GM12872 (cell line): ENCODE measurements at regions not wholly inside any gene's neighbourhood (a gene's known extent, or its start where the extent isn't known, plus 50 kb on each side); places are given as distances from the start of the nearest gene placed in this dataset.

Experiments used
- CTCF ChIP-seq: IDR thresholded peaks from 3 replicates; pipeline ENCODE4 v1.5.1; 2011; ENCODE audit warnings: low read depth, mild to moderate bottlenecking, low read length, moderate library complexity; ENCODE audit not compliant: insufficient read depth

- TF ChIP-seq CTCF, result no peak
Observed at GRCh38 chr5:57362951-57363350, 119.7 kb downstream of the ACTBL2 start.

GRCh38 chr5:57360871-57361270 lies 121.7 kb downstream of the ACTBL2 start:
- TF ChIP-seq CTCF, result no peak

GRCh38 chr5:57358796-57359592 lies 123.6 kb downstream of the ACTBL2 start:
- no peak for TF ChIP-seq CTCF

GRCh38 chr5:57349214-57349613 lies 133.4 kb downstream of the ACTBL2 start:
- TF ChIP-seq CTCF, result no peak

DNA sequence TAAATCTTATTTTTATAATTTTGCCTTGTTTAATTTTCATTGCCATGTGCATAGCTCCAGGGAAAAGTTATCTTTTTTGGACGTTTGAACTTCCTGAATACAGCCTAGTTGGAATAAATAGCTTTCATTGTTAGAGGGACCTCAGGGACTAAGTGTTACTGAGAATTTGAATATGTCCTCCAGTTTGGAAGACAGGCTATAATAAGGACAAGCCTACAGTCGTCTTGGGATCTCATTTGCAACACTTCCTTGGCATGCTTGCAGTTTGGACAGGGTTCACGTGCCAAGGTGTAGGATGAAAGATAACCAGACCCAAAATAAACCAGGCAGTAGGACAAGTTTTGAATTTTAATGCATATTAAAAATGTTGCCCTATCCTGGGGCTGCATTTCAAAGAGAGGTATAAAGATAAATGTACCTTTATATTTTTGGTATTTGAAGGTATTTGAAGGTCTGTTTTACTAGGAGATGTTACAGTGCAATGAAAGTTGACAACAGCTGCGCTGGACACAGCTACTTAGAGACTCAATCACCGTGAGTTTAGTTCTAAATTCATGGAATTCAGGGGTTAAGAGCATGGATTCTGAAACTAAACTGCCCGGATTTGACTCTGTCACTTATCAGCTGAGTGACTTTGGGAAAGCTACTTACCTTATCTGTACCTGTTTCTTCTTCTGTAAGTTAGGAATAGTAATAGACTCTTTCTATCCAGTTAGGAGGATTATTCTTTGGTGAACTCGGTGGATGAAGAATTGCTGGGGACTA lies 134.1 kb downstream of the ACTBL2 start:
- no peak for TF ChIP-seq CTCF

DNA sequence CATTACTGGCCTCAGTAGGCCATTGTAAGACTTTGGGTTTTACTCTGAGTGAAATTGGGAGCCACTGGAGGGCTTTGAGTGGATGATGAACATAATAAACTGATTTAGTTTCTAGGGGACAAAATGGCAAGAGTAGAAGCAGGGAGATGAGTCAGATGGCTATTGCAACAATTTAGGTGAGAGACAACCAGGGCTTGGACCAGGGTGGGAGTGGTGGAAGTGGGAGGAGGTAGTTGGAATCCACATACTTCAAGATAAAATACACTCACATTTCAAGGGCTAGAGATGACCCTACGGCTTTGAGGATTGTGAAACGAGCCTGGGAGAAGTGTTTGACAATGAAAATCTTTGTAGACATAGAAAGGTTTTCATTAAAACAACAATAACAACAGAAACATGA lies 136.3 kb downstream of the ACTBL2 start:
- no peak for TF ChIP-seq CTCF

DNA sequence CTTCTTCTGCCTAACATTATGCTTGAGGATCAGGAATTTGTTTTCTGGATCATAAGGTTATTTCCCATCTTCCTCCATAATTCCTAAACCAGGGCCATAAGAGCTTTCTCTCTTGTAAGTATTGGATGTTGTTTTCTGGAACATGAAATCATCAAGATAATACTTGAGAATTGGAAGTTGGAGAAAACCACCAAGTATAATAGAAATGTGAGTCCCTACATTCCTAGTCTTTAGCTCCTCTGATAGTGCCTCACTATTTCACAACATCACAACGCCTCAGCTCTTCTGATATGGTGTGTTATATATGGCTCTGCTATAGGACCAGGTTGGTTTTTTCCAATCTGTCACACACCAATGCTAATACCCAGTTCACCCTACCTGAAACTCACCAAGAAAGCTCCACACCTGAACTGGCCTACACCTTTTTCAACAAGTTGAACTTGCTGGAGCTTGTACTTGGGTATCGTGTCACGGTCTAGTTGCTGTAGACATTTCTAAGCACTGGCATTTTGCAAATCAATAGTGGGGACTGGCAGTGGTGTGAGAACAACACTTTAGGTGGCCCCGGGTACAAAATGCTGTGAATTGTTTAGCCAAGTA lies 141.1 kb downstream of the ACTBL2 start:
- TF ChIP-seq CTCF, result no peak
